ENCODE measurements at regions not wholly inside any gene's neighbourhood (a gene's known extent, or its start where the extent isn't known, plus 50 kb on each side); places are given as distances from the start of the nearest gene placed in this dataset.

- Histone ChIP-seq H3K27ac (no peak overlapping the region), H3K4me3 (no peak overlapping the region), H3K9me3 (no peaks in the 10 kb centered on the region), H3K4me1 (no peaks in the 10 kb centered on the region), H3K36me3 (no peaks in the 10 kb centered on the region), H3K27me3 (no peaks in the 10 kb centered on the region)
- TF ChIP-seq EP300 (IDR thresholded peaks at IDR 0.05): no peak
- TF ChIP-seq, protein P1, sequence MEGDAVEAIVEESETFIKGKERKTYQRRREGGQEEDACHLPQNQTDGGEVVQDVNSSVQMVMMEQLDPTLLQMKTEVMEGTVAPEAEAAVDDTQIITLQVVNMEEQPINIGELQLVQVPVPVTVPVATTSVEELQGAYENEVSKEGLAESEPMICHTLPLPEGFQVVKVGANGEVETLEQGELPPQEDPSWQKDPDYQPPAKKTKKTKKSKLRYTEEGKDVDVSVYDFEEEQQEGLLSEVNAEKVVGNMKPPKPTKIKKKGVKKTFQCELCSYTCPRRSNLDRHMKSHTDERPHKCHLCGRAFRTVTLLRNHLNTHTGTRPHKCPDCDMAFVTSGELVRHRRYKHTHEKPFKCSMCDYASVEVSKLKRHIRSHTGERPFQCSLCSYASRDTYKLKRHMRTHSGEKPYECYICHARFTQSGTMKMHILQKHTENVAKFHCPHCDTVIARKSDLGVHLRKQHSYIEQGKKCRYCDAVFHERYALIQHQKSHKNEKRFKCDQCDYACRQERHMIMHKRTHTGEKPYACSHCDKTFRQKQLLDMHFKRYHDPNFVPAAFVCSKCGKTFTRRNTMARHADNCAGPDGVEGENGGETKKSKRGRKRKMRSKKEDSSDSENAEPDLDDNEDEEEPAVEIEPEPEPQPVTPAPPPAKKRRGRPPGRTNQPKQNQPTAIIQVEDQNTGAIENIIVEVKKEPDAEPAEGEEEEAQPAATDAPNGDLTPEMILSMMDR (IDR thresholded peaks at IDR 0.05): no peak
- TF ChIP-seq POLR2AphosphoS5 (IDR thresholded peaks at IDR 0.05): no peak
- no peak for TF ChIP-seq POLR2A (IDR thresholded peaks at IDR 0.05)
- no peak for DNase-seq
- WGBS, 2 donors: 76 to 89% methylated on average over 1 of the region's 1 CpG
- ATAC-seq (ENCODE audit: low FRiP score in 2 of 2): no peak
Measured at GRCh38 chr7:33854178-33854577, 51.2 kb upstream of the BMPER start.

DNA sequence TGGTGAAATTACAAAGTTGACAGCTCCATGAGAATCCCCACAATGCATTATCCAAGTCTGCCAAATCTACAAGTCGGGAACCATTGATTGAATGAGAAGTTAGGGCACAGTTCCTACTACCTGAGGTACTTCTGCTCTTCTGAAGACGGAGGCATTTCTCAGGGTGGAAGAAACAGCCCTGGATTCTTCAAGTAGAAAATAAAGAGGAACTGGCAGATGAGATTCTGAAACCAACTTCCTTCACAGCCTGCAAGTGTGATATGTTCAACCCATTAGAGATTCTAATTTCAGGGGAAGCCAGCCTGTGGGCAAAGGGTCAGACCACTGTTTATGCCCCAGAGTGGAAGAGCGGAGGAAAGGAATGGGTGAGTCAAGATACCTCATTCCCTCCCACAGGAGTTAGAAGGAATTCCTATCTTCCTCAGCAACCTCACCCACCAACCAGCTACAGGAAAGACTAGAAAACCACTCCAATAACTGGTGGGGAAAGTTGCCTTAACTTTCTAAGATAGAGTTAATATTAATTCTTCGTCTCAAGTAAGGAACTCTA lies 50.5 kb upstream of the BMPER start:
- WGBS, 2 donors: 64 to 73% methylated on average over 4 of the region's 4 CpGs
- ATAC-seq (ENCODE audit: low FRiP score in 2 of 2): no peak

More for the DNA sequence above, 50.5 kb upstream of the BMPER start:
- no peak overlapping the region for H3K4me3 ChIP-seq
- TF ChIP-seq POLR2A (IDR thresholded peaks at IDR 0.05) (no peak), POLR2AphosphoS5 (IDR thresholded peaks at IDR 0.05) (no peak), EP300 (IDR thresholded peaks at IDR 0.05) (no peak)
- TF ChIP-seq, protein P1 (IDR thresholded peaks at IDR 0.05): no peak
- DNase-seq: no peak
- no peaks in the 10 kb centered on the region for H3K9me3 ChIP-seq
- H3K27me3 ChIP-seq: no peaks in the 10 kb centered on the region
- H3K4me1 ChIP-seq: no peaks in the 10 kb centered on the region
- H3K27ac ChIP-seq: no peak overlapping the region
- no peaks in the 10 kb centered on the region for H3K36me3 ChIP-seq

Measured in upper lobe of left lung (tissue), 6 donors.